ENCODE measurements at regions not wholly inside any gene's neighbourhood (a gene's known extent, or its start where the extent isn't known, plus 50 kb on each side); places are given as distances from the start of the nearest gene placed in this dataset.
A peak's percentile ranks its signal among the peaks of the same experiment; 100 is the strongest.

- DNase-seq, result no peak
Observed at GRCh38 chr1:55839626-55840025, 624.5 kb upstream of the USP24 start.

- DNase-seq, result no peak
Observed at GRCh38 chr1:55839221-55839620, 624.1 kb upstream of the USP24 start.

- no peak for DNase-seq
Observed at GRCh38 chr1:55836086-55836485, 620.9 kb upstream of the USP24 start.

DNA sequence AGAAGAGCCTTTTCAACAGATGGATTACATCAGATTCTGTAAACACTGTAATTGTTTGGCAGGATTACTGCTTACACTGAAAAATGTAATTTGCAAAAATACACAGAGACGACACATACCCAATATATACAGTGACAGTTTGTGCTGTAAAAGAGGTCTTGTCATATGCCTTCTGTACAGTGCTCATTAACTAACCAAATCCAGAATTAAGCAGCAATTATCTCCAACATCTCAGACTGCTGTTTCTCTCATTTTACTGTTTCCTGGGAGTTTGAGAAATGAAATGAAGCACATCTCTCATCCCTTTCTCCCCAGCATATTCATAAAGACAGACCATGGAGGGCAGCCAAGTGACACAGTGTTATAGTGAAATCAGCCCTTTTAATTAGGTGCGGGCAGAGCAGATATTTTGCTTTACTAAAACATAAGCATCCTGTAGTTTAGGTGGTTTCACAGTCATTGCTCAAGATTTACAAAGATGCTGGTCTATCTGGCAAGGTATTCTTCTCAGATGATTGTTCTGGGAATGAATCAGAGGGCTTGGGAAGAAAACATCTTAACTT, 618.4 kb upstream of the USP24 start:
- no peak for DNase-seq

GRCh38 chr1:55831759-55832158, 616.6 kb upstream of the USP24 start:
- no peak for DNase-seq

GRCh38 chr1:55828044-55828443, 612.9 kb upstream of the USP24 start:
- DNase-seq, result no peak

DNA sequence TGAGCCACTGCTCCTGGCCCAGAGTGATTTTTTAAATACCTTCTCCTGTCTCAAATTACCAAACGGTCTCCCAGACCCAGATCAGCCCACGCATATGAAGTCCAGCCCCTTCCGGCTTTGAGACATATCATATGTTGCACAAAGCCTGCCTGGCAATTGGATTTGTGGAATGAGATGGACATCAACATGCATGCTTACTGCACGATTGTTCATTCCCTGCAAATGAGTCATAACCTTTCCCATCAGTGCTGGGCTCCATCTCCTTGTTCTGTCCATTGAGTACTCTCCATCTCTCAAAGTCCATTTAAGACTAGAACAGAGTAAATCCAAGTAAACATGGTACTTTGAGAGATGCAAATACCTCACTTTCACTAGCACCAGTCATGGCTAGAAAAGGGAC, 612.2 kb upstream of the USP24 start:
- no peak for DNase-seq

GRCh38 chr1:55826381-55827080, 611.4 kb upstream of the USP24 start:
- no peak for DNase-seq

- DNase-seq, result no peak
Observed at GRCh38 chr1:55825461-55825860, 610.3 kb upstream of the USP24 start.

DNA sequence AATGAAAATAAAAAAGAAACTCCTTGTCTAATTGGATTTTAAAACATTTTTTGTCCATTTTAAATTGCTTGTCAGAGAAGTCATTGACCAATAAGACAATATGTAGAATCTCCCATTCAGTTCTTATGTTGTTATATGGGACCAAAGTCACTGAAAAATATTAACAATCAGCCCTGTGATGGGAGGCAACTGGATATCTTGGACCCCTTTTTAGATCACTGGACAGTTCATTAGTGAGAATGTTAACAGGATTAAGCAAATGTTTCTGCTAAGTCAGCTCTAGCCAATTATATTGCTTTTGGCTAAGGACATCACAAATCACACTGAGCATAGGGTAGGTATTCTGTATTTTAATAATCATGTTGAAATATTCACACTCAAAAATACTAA, 609.1 kb upstream of the USP24 start:
- DNase-seq, result no peak

DNA sequence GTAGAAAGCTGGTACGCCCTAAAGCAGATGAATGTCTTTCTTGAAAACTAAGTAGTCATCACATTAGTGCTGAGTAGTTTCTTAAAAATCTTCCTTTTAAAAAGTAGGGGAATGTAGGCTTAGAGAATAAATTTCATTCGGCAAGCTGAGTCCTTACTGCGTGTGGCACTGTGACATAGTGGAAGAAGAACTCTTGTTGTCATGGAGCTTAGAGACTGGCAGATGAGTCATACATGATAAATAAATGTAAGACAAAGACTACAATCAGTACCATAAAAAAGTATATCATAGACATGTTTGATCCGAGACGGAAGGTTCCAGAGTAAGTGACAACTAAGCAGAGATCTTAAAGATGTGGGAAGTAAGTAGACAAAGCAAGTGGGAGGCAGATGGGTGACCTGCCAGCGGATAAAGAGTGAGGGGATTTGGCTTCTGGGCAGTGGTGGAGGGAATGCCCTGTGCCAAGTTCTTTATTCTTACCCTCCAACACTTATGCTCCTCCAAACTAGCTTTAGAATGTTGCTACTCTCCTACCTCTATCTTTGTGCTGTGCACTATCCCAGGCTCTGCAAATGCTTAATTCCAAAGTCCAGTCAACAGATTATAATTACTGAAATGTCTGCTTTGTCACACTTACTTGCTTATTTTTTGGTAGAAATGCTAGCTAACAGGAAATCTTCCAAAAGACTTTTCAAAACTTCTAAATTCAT, 608.5 kb upstream of the USP24 start:
- no peak for DNase-seq

DNA sequence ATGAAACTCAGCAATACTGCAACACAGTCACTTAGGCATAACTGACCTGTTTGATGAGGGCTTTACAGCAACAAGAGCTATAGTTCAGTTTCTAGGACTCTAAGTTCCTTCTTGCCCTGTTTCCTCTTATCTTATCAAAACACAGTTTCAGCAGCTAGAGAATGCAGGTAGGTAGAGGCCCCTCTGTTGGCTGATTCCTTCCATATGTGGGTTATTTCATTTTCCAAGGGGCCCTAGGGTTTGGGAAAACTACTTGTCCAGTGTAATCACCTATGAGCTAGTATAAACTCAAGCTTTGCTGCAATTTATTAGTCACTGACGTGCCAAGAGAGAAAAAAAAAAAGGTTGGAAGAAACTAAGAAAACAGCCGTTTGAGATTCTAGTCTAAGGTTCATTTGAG, 607.7 kb upstream of the USP24 start:
- no peak for DNase-seq

DNA sequence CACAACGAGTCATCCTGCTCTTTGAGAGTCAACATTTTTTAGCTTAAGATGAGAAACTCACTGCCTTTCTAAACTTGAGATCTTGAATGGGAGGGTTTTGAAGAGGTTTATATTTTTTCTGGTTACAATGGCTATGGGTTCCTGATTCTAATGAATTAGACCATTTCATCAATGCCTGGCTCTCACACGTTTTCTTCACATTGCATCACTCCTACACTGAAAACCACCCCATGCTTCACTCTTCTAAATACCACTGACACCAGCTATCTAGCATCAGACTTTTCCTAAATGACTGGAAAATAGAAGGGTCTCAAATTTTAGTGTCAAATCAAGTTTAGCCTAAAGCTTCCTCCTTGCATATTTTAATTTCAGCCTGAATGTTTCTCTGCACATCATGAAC, 606.1 kb upstream of the USP24 start:
- DNase-seq, result no peak

DNA sequence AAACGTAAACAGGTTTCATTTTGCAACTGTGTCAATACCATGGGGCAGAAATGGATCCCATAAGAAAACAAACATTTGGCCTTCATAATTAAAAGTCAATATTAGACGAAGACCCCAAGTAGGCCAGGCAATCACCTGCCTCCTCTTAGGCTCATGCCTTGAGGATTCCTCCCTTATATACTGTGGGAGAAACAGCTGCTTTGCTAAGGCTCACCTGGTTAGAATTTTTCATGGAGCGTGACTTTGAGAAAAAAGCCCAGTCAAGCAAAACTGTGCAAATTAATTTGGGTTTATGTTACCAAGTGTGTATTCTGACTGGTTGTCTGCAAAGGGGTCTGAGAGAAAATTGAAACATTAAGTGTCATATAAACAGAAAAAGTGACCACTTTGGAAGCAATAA, 605.3 kb upstream of the USP24 start:
- DNase-seq, result peak; percentile 5

- no peak for DNase-seq
Observed at GRCh38 chr1:55819011-55819410, 603.8 kb upstream of the USP24 start.

DNA sequence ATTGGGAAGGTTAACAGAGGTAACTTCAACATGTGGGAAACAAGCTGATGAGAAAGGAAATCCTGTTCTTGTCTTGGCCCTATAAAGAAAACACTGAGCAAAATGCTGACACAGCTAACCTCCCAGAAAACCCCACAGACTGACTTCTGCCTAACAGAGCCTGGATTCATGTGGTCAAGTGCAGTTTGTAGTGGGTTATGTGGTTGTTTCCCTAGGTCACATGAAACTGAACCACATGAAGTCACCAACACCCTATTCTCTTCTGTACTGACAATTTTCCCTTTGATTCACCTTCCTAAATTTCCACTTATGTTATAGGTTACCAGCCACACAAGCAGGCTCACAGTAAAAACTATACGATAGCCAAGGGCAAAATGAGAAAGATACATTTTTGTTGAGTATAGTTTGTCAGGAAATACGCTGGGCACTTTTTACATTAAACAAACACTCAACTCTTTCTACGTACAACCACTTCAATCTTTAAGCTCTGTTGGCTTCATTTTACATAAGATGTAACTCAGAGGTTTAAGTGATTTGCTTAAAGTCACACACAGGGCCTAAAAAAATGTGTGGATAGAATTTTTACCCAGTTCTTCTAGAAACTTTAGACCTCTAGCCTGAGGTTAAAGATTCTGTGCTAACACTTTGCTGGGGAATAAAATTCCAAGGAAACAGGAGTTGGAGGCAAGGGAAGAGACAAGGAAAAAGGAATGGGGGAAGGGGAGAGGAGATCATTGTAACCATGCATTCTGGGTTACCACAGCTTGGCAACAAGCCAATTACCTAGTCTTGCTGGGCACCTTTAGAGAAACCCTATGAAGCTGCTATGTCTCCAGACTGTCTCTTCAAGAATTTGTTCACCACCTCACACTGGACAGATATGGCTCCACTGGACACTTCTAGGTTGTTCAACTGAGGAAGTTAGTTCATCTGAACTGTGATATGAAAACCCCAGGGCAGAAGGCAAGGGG, 601.6 kb upstream of the USP24 start:
- no peak for DNase-seq

- DNase-seq, result no peak
Observed at GRCh38 chr1:55815745-55816455, 600.7 kb upstream of the USP24 start.

DNA sequence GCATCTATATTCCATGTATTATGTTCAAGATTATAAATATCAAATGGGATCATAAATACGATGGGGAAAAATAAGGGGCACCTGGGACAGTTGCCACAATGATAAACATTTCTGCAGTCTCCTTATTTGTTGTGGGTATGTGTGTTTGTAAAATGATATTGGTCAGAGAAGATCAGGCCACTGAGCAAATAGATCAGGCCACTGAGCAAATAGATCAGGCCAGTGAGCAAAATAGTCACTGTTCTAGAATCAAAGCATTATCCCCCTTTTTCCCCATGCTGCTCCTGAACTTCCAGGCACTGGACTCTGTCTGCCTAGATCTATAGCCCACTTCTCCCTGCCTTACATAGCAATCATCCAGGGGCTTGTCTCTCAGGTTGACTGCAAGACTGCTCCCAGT, 599.8 kb upstream of the USP24 start:
- no peak for DNase-seq

GRCh38 chr1:55813618-55814017, 598.5 kb upstream of the USP24 start:
- DNase-seq, result no peak

DNA sequence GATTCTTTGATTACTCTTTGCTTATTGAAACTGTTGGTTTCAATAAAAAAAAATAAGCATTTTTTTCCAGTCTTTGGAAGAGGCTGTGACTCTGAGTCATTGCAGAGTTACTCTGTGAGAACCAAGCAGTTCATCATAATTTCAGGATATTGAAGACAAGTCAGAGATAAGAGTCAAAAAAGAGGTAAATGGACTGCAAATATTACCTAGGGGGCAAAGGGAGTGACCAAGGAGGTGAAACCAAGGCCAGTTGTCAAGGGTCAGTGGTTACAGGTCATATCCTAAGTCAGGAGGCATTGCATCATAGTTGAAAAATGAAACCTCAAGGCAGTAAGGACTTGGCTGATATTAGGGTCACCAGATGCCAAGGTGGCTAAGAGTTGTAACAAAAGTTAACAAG, 597.1 kb upstream of the USP24 start:
- DNase-seq, result no peak

- no peak for DNase-seq
Observed at GRCh38 chr1:55808263-55808662, 593.1 kb upstream of the USP24 start.

- DNase-seq, result no peak
Observed at GRCh38 chr1:55803429-55803828, 588.3 kb upstream of the USP24 start.

DNA sequence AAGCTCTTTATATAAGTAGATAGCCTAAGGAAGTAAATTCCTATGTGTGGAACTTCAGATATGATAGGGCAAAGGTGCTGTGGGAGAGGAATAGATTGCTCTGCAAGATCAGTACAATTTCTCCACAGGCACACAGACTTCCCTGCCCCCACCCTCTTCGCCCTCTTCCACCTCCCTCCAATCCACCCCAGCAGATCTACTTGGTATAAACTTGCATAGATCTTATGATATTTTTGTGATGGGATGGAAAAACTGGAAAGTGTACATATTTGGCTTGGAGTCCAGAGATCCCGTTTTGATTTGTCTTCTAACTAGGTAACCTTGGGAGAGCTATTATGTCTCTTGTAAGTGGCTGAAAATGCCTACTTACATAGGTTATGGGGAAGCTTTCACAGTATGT, 586.3 kb upstream of the USP24 start:
- no peak for DNase-seq
